ENCODE measurements at regions not wholly inside any gene's neighbourhood (a gene's known extent, or its start where the extent isn't known, plus 50 kb on each side); places are given as distances from the start of the nearest gene placed in this dataset.
"Not testable (repeated sequence)": the region's sequence is repeated elsewhere in the genome, so short reads cannot be mapped to it uniquely, and the experiment has no call there.

DNA sequence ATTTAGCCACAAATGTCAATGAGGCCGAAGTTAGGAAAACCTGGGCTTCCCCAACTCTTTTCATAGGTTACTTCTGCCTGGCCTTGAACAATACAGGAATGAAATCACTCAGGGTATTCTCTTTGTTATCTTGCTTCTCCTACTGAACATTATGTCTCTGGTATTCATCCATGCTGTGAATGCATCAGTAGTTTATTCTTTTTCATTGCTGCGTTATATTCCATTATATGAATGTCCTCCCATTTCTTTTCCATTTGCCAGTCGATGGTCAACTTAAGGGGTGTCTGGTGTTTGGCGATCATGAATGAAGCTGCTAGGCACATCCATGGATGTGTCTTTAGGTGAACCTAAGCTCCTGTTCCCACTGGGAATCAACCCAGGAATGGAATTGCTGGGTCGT is 128.3 kb downstream of the CRLF3 start:
- Histone ChIP-seq H3K4me3 (no peak overlapping the region), H3K36me3 (no peaks in the 10 kb centered on the region), H3K9me3 (no peaks in the 10 kb centered on the region), H3K27me3 (no peaks in the 10 kb centered on the region), H3K27ac (no peak overlapping the region), H3K4me1 (peaks cover 0 to 6% (median 0%) of the 10 kb centered on the region in 4 donors)
- DNase-seq: no peak
- TF ChIP-seq POLR2A (IDR thresholded peaks at IDR 0.05) (no peak), CTCF (IDR thresholded peaks at IDR 0.05) (no peak)

DNA sequence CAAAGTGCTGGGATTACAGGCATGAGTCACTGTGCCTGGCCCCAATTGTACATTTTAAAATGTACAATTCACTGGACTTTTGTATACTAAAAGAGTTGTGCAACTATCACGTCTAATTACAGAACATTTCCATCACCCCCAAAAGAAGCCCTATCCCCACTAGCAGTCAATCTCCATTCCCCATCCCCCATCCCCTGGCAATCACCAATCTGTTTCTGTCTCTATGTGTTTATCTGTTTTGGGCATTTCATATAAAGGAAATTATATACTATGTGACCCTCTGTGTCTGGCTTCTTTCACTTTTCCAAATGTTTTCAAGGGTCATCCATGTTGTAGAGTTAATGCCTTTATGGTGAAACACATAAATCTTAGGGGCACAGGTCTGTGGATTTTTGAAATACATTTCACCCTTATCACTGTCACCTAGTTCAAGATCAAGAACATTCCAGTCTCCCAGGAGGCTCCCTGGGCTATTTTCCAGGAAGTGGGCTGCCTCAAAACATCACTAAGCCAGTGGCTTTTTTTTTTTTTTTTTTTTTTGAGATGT is 129.2 kb downstream of the CRLF3 start:
- not testable (repeated sequence) for H3K4me1 ChIP-seq, H3K4me3 ChIP-seq, H3K27me3 ChIP-seq, H3K36me3 ChIP-seq, H3K27ac ChIP-seq, H3K9me3 ChIP-seq, DNase-seq

- H3K27ac ChIP-seq, H3K4me3 ChIP-seq, H3K9me3 ChIP-seq, H3K27me3 ChIP-seq, H3K36me3 ChIP-seq, H3K4me1 ChIP-seq: not testable (repeated sequence)
- peak in 1 of 3 donors; percentile 53 for DNase-seq
- TF ChIP-seq CTCF (IDR thresholded peaks at IDR 0.05): peak in 5 of 6 experiments; percentile 19 to 49 (median 31)
Observed at GRCh38 chr17:30693772-30694171, 130.7 kb downstream of the CRLF3 start.

DNA sequence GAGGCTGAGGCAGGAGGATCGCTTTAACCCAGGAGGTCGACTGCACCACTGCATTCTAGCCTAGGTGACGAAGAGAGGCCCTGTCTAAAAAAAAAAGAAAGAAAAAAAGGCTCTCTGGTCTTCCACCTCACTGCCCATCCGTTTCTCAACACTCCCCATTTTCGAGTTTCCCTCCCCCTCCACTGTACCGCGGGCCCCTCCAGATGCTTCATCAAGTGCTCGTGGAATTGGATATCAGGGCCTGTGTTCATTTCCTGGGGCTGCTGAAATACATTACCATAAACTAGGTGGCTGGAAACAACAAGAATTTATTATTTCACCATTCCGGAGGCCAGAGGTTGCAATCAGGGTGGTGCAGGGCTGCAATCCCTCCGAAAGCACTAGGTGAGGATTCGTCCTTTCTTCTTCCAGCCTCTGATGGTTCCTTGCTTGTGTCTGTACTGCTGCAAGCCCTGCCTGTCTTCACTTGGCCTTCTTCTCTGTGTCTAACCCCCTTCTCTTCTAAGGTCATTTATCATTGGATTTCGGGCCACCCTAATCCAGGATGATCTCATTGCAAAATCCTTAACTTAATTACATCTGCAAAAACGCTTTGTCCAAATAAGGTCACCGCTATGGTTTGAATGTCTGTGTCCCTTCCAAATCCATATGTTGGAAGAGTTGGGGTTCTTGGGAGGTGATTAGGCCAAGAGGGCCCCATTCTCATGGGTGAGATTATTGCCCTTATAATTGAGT is 135.1 kb downstream of the CRLF3 start:
- H3K36me3 ChIP-seq, H3K9me3 ChIP-seq, H3K4me1 ChIP-seq, DNase-seq, H3K27me3 ChIP-seq, H3K4me3 ChIP-seq, H3K27ac ChIP-seq: not testable (repeated sequence)

DNA sequence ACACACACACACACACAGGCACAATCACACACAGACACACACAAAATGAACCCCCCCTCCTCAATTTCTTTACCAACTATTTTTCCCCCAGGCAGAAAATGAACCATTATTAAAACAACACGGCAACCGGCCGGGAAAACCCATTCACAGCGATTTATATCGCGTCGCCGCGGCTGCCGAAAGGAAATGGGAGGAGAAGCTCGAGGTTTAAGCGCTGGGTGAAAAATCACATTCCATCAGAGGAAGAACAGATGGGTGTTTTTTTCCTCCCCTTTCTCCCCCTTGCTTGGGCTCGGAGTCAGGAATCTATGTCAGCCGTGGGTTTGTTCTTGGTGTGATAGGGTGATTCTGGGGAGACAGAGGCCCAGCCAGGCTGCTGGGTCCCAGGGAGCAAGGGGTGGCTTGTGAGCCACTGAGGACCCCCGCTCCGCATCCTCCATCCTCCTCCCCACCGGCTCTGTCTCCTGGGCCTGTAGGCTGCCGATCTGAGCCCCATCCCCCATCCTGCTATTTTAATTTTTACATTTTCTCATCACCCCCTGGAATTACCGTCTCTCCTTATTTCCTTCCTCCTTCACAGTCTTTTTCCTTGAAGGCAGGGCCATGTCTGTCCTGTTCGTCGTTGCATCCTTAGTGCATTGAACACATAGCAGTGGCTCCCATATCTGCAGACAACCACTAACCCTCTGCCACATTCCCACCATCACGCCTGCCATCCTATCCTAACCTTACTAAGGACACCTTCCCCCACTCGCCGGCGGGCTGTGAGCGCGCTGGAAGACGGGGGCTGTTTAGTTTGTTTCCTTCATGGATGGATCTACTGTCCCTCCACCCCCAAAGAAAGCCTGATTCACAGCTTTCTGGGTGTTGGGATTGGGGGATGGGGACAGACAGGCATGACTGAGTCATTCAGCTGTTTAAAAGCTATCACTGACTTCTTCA is 137.7 kb downstream of the CRLF3 start:
- not testable (repeated sequence) for DNase-seq, H3K9me3 ChIP-seq, H3K36me3 ChIP-seq

GRCh38 chr17:30682280-30682679 is 142.2 kb downstream of the CRLF3 start:
- H3K4me3 ChIP-seq, H3K9me3 ChIP-seq, H3K27me3 ChIP-seq, DNase-seq, H3K27ac ChIP-seq, H3K36me3 ChIP-seq, H3K4me1 ChIP-seq: not testable (repeated sequence)

More for the DNA sequence above, 137.7 kb downstream of the CRLF3 start:
- H3K27ac ChIP-seq, H3K4me3 ChIP-seq, H3K27me3 ChIP-seq, H3K4me1 ChIP-seq: not testable (repeated sequence)

- not testable (repeated sequence) for H3K4me3 ChIP-seq, H3K27ac ChIP-seq, DNase-seq, H3K36me3 ChIP-seq, H3K4me1 ChIP-seq, H3K9me3 ChIP-seq, H3K27me3 ChIP-seq
Observed at GRCh38 chr17:30680681-30681080, 143.8 kb downstream of the CRLF3 start.

DNA sequence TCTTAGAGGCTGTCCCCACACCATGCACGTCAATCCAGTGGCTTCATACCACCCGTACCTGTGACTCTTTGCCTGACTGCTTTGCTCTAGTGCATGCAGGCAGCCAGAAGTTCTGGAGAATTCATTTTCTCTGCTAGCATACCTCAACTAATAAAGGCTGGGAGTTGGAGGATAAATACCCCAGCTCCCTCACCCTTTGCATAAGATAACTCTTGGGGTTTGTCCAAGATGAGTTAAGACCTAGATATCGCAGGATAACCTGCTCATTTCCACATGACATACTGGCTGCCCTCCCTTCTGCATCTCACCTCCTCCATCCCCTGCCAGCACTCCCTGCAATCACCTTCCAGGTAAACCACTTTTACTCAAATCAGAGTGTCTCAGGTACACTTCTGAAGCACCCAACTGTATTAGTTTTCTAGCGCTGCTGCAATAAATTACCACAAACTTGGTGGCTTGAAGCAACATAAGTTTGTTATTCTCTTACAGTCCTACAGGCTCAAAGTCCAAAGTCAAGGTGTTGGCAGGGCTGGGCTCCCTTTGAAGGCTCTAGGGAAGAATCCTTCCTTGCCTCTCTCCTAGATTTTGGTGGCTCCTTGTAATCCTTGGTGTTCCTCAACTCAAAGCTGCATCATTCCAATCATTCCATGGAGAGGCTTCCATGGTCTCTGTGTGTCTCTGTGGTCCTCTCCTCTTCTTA is 146.8 kb downstream of the CRLF3 start:
- Histone ChIP-seq H3K27me3 (no peaks in the 10 kb centered on the region), H3K9me3 (peaks cover 0 to 5% (median 0%) of the 10 kb centered on the region in 4 donors), H3K4me3 (no peak overlapping the region), H3K4me1 (no peaks in the 10 kb centered on the region), H3K36me3 (no peaks in the 10 kb centered on the region), H3K27ac (no peak overlapping the region)
- TF ChIP-seq POLR2A (IDR thresholded peaks at IDR 0.05): no peak
- TF ChIP-seq CTCF (IDR thresholded peaks at IDR 0.05): no peak
- peak in 1 of 3 donors; percentile 54 for DNase-seq

- DNase-seq, H3K27ac ChIP-seq, H3K4me3 ChIP-seq, H3K4me1 ChIP-seq, H3K27me3 ChIP-seq, H3K36me3 ChIP-seq, H3K9me3 ChIP-seq: not testable (repeated sequence)
Observed at GRCh38 chr17:30675777-30676492, 148.6 kb downstream of the CRLF3 start.

DNA sequence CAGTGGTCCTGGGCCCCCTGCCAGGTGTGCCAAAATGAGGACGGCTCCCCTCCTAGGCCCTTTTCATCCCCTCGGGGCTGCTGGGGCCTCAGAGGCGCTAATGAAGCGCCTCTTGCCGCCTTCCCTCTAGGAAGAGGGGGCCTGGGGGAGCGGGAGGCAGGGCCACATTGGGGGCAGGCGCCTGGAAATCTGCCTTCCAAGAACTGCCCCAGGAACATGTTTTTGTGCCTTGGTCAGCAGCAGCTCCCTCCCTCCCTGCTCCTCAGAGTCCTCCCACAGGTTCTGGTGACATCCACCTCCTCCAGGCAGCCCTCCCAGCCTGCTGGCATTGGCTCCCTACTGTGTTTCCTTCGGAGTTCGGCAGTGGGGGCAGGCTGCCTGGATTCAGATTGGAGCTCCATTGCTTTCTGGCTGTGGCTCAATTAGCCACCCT is 155.3 kb downstream of the CRLF3 start:
- H3K9me3 ChIP-seq, DNase-seq, H3K27ac ChIP-seq, H3K27me3 ChIP-seq, H3K4me1 ChIP-seq, H3K4me3 ChIP-seq, H3K36me3 ChIP-seq: not testable (repeated sequence)
